ENCODE measurements at regions not wholly inside any gene's neighbourhood (a gene's known extent, or its start where the extent isn't known, plus 50 kb on each side); places are given as distances from the start of the nearest gene placed in this dataset.

DNA sequence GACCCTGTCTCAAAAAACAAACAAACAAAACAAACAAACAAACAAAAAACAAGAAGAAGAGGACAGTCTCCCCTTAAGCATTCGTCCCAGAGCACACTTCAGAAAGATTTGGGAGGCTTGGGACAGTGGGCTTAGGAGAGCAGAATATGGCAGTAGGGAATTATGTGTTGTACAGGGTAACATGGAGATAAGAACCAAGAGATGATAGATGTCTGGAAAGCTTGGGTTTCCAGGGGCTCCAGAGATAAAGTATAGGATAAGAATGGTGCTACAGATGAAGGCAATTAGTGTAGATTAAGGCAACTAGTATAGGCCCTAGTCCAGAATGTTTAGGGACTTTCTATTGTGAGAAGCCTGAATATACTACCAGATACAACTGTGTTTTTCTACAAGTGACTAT lies 934.9 kb upstream of the AUTS2 start:
- no peak for DNase-seq (ENCODE audit: low spot score)

DNA sequence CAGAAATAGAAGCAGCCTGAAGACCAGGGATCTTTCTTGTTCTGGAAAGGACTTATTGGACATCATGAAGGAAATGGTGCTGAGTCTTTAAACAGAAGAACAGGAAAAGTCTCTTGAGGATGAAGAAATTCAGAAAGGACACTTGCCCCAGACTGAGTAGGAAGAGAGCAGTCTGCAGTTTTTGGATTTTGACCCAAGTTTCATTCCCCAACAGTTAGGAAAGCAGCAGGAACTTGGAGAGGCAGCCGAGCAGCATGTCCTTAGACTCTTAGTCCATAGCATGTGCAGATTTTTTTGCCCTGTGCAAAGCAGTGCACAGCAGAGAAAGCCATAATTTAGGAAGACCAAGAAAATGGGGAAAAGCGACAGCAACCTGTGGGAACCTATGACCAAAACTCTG lies 927.2 kb upstream of the AUTS2 start:
- DNase-seq (ENCODE audit: low spot score), result no peak

DNA sequence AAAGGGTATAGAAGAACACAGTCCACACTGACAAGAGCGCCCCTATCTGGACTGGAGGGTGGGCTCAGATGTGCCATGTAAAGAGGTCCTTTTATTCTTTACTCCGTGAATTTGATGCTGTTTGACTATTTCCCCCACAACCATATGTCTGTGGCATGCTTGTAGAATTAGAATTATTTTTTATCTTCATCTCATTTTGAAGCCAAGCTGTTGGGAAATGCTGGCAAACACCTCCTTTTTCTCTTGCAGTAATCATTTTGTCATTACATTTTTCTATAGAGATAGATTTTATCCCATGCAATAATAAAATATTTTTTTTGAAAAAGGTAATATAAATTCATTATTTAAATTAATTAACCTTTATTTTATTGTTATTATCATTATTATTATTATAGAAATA lies 926.6 kb upstream of the AUTS2 start:
- DNase-seq (ENCODE audit: low spot score), result no peak

GRCh38 chr7:68674826-68675225 lies 923.4 kb upstream of the AUTS2 start:
- no peak for DNase-seq (ENCODE audit: low spot score)

DNA sequence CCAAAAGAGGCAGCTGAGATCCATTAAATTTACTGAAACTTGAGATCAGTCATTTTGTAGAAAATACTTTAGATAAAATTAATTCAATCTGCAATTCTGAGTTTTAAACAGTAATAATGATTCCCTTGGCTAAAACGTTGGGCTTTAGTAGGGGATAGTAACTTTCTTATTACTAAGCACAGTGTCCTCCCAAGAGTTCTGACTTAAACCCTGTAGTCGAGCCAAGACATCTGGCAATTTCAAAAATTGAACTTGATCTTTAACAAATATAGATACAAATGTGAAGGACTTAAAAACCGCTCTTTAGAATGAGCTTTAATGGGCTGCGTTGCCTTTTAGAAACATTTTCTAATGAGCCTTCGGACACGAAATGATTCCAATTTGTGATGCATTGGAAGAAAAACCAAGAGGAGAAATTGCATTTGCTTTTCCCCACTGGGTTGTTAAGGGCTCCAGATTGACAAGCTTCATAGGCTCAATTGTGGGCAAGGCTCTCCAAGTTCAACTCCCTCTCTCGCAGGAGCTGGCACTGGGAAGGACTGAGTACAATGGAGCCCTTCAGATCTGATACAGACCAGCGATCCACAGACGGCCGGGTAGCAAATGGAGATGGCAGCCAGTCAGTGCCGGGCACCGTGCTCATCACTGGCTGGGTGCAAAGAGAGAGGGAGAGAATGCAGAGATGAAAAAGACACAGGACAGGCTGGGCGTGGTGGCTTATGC lies 921.3 kb upstream of the AUTS2 start:
- no peak for DNase-seq (ENCODE audit: low spot score)

- no peak for DNase-seq (ENCODE audit: low spot score)
Observed at GRCh38 chr7:68678196-68678595, 920.1 kb upstream of the AUTS2 start.

DNA sequence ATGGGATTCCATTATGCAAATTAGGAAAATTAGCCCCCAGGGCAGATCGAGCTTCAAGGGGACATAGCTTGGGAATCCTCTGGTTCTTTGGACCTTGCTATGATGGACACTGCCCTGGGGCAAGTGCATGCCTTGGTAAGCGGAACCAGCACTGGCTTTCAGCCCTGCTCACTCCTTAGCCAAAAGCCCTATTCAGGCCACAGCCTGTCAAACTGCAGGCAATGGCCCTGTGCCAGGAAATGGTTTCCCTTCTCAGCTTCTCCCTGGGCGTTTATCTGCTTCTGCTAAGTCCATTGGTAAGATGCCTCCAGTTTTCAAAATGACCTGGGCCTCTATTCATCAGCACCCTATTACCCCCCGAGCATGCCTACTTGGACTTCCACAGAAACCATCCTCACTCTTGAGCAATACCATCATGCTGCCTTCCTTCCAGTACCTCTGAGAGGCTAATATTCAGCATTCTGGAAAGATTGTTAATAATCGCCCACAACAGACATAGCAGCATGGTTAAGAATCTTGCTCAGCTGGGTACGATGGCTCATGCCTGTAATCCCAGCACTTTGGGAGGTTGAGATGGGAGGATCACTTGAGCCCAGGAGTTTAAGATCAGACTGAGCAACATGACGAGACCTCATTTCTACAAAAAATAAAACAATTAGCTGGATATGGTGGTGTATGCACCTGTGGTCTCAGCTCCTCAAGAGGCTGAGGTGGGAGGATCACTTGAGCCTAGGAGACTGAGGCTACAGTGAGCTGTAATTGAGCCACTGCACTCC lies 918.6 kb upstream of the AUTS2 start:
- DNase-seq (ENCODE audit: low spot score), result no peak

DNA sequence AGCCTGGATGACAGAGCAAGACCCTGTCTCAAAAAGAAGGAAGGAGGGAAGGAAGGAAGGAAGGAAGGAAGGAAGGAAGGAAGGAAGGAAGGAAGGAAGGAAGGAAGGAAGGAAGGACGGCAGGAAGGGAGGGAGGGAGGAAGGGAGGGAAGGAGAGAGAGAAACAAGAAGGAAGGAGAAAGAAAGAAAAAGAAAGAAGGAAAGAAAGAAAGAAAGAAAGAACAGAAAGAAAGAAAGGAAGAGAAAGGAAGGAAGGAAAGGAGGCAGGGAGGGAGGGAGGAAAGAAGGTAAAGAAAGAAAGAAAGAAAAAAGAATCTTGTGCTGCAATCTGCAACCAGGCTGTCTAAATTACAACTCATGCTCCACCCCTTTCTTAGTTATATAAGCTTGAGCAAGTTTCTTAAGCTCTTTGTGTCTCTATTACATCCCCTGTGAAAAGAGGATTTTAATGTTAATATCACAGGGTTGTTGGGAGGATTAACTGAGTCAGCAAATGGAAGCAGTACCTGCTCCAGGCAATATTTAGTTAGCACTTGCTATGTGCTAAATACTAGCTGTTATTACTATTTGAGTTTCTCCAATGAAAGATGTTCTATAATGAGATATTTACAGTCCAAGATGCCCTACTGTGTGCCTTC lies 917.9 kb upstream of the AUTS2 start:
- DNase-seq (ENCODE audit: low spot score), result no peak

DNA sequence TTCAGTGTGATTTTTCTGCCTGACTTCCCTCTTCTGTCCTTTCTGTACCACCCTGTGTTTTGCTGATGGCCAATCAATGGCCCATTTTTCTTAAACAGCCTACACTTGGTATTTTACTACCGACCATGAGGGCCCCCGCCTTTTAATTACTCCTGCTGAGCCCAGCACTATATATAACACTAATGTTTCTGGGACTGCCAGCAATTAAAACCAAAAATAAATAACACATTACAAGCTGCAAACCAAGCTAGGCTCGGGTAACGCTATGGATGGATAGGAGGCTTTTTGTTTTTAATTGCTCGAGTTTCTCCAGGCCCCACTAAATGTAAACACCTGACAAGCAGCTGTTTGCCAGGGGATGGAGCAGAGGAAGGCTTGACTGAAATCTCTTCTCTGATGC lies 915.4 kb upstream of the AUTS2 start:
- no peak for DNase-seq (ENCODE audit: low spot score)

- DNase-seq (ENCODE audit: low spot score), result no peak
Observed at GRCh38 chr7:68684246-68684839, 913.9 kb upstream of the AUTS2 start.

DNA sequence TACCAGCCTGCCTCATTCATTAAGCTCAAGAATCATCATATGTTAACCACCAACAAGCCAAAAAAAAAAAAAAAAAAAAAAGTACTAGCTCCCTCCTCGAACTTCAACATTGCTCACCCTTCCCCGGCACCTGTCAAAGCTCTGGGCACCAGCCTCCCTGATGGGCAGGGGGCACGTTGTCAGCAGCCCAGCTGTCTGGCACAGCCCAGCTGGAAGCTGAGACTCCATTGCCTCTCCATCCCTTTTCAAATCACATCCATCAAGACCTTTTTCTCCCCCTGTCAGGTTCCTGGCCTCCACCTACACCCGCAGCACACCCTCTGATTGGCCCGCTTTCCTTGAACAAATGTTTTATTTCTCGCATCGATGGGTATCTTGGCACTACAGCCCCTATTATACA lies 913.3 kb upstream of the AUTS2 start:
- no peak for DNase-seq (ENCODE audit: low spot score)

DNA sequence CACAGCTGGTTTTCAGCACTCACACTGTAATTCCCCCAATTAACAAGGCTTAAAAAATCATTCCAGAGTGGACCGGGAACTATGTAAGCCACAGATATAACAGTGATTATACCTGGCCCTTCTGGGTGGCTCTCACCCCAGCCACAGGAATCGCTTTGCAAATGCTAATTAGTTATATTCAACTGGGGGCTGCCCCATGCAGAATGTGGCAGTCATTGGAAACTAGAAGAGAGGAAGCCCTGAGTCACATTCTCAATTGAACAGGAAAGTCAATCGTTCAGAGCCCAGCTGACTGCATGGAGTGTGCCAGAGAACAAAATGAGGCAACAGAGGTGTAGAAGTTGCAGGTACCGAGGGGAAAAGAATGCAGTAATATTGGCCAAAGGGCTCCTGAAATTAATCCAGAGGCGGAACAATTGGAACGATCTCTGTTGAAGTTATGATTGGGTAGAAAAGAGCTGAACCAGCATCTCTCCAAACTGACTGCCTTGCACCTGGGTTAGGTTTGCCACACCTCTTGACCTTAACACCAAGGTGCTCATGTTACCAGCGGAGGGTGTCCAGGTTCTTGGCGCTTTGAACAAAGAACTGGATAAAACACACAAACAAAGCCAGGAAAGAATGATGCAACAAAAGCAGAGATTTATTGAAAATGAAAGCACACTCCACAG lies 909.7 kb upstream of the AUTS2 start:
- DNase-seq (ENCODE audit: low spot score), result no peak

- DNase-seq (ENCODE audit: low spot score), result no peak
Observed at GRCh38 chr7:68689087-68689433, 909.2 kb upstream of the AUTS2 start.

DNA sequence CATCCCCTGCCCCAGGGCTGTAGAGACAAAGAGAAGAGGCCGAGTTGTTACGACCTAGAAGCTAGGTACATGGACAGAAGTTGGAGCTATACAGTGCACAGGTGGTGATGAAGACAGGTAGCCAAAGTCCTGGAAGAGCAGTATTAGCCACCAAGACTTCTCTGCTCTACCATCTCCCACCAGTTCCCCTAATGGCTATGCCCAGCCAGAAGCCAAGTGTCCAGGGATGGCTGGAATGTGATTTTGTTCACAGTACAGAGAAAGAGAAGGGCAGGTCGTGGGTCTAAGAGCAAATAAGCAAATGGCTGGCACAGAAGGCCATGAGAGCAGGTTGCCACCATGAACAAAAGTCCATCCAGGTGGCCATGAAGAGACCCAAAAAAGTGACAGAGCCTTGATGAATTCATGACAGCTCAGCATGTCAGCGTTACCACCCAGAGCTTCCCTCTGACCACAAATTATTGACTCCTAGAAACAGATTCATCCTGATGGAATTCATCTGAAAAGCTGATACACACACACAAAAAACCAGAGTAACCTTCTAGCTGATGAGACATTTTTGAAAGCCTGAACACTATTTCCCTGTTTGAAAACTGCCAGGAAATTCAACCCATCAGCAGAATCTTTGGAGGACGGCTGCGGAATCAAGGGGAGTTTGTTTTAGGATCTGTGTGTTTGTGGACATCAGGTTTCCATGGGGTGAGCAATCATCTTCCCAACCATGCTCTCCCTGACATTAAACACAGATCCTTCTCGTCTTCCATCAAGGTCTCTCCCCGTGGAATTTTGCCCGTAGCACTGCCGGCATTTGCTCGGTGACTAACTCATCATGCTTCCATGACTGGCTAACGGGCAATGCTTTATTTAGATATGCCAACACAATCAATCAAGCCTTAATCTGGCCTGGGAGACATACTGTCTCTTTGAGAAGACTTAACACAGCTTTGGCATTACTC lies 906.7 kb upstream of the AUTS2 start:
- peak; percentile 28 for DNase-seq (ENCODE audit: low spot score)

DNA sequence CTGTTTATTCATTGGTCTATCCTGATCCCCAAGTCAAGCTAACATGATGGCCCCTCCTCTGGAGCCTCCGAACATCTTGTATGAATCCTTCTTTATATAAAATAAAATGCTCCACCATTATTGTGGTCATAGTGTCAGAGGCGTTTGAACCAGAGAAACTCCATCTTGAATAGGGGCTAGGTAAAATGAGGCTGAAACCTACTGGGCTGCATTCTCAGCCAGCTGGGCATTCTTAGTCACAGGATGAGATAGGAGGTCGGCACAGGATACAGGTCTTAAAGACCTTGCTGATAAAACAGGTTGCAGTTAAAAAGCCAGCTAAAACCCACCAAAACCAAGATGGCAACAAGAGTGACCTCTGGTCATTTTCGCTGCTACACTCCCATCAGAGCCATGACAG lies 905.8 kb upstream of the AUTS2 start:
- no peak for DNase-seq (ENCODE audit: low spot score)

DNA sequence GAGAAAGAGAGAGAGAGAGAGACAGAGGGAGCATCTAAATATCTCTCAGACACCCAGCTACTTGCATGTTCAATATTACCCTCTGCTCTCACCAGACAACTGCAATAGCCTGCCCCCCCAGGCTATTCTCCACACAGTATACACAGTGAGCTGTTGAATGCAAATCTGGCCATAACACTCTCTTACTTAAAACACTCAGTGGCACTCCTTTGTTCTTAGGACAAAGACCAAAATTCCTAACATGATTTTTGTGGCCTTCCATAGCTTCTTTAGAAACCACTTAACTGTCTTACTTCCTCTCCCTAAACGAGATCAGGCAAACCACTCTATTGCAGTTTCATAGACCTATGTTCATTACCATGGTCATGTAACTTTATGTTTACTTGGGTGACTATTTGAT lies 903.6 kb upstream of the AUTS2 start:
- no peak for DNase-seq (ENCODE audit: low spot score)

DNA sequence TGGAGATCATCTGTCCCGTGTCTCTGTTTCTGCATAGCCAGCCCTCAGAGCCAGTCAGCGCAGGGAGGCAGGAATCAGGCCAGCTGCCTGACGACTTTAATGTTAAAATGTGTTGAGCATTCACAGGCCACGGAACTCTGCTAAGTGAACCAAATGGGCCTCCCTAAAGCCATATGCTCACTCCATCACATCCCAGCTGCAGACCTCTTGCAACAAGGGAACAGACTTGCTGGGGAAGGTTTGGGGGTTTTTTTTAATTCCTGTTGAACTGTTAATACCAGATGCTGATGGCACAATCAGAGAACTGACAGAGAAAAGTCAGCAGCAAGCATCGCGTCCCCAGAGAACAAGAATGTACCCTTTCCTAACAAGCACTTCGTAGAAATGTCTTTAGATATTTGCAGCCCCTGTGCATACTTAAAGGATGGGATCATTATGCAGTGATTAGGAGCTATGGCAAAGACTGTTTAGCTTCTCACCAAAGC lies 900.4 kb upstream of the AUTS2 start:
- no peak for DNase-seq (ENCODE audit: low spot score)

GRCh38 chr7:68699090-68699711 lies 899.1 kb upstream of the AUTS2 start:
- no peak for DNase-seq (ENCODE audit: low spot score)

DNA sequence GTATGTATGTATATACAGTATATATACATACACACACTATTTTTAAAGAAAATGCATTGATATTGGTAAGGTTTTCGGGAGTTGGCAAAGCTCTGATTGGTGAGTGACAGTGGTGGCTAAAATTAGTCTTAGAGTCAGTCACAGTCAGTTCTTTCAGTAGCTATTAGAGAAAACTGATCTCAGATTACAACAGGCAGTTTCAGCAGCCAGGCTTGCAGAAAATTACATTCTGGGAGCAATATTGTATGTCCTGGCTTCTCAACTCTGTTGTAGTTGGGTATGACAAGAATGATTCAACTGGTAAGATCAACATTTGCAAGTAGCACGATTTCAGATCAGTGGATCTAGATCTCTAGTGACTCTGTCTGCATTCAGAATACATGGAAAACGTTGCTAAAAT lies 897.9 kb upstream of the AUTS2 start:
- DNase-seq (ENCODE audit: low spot score), result no peak

GRCh38 chr7:68706291-68706690 lies 892.0 kb upstream of the AUTS2 start:
- DNase-seq (ENCODE audit: low spot score), result no peak

GRCh38 chr7:68707159-68707558 lies 891.1 kb upstream of the AUTS2 start:
- no peak for DNase-seq (ENCODE audit: low spot score)

Measured in AG08396 (cell line).